AG09319 (cell line): ENCODE measurements at regions not wholly inside any gene's neighbourhood (a gene's known extent, or its start where the extent isn't known, plus 50 kb on each side); places are given as distances from the start of the nearest gene placed in this dataset.
A peak's percentile ranks its signal among the peaks of the same experiment; 100 is the strongest.

Source experiments
- DNase-seq: peaks from one replicate; pipeline ENCODE4 v3.0.0-alpha.2; 2010; ENCODE audit warnings: low read depth; ENCODE audit errors: extremely low read depth
- CTCF ChIP-seq: IDR thresholded peaks from 2 replicates; pipeline ENCODE4 v1.5.1; 2011; ENCODE audit warnings: low read depth, mild to moderate bottlenecking, inconsistent platforms, low read length, moderate library complexity

- DNase-seq = no peak
- TF ChIP-seq CTCF = no peak
Measured at GRCh38 chr13:86052141-86052540, 252.9 kb upstream of the SLITRK6 start.

- DNase-seq = no peak
- no peak for TF ChIP-seq CTCF
Measured at GRCh38 chr13:86051134-86052103, 252.2 kb upstream of the SLITRK6 start.

- no peak for TF ChIP-seq CTCF
- DNase-seq = no peak
Measured at GRCh38 chr13:86038490-86038889, 239.3 kb upstream of the SLITRK6 start.

GRCh38 chr13:86020351-86021002 is 221.3 kb upstream of the SLITRK6 start:
- DNase-seq = peak; percentile 20
- no peak for TF ChIP-seq CTCF

GRCh38 chr13:86006317-86006716 is 207.1 kb upstream of the SLITRK6 start:
- no peak for TF ChIP-seq CTCF
- no peak for DNase-seq

- no peak for DNase-seq
- no peak for TF ChIP-seq CTCF
Measured at GRCh38 chr13:86003029-86003428, 203.8 kb upstream of the SLITRK6 start.

GRCh38 chr13:86000546-86000945 is 201.3 kb upstream of the SLITRK6 start:
- no peak for TF ChIP-seq CTCF

More at GRCh38 chr13:86000546-86000945, 201.3 kb upstream of the SLITRK6 start:
- DNase-seq = no peak
